Skeletal muscle tissue (tissue), 3 donors: ENCODE measurements at regions not wholly inside any gene's neighbourhood (a gene's known extent, or its start where the extent isn't known, plus 50 kb on each side); places are given as distances from the start of the nearest gene placed in this dataset.

ENCODE experiments used
- H3K27ac ChIP-seq: one replicate; pipeline ENCODE4 v1.7.0; 2013; ENCODE audit warnings: mild to moderate bottlenecking, low read depth, low read length, inconsistent platforms
- H3K27me3 ChIP-seq, 3 donors: one replicate each; pipeline ENCODE4 v1.7.0; 2013; ENCODE audit warnings: low read length in 3 of 3; ENCODE audit not compliant: control insufficient read depth in 3 of 3, insufficient read depth in 3 of 3
- H3K36me3 ChIP-seq, 3 donors: one replicate each; pipeline ENCODE4 v1.7.0; 2013; ENCODE audit warnings: low read length in 3 of 3; ENCODE audit not compliant: control insufficient read depth in 3 of 3, insufficient read depth in 3 of 3
- H3K4me1 ChIP-seq, 3 donors: one replicate each; pipeline ENCODE4 v1.7.0; 2013; ENCODE audit warnings: low read length in 3 of 3, mild to moderate bottlenecking in 3 of 3; ENCODE audit not compliant: control insufficient read depth in 3 of 3, insufficient read depth in 3 of 3
- H3K4me3 ChIP-seq, 3 donors: one replicate each; pipeline ENCODE4 v1.7.0; 2013; ENCODE audit warnings: low read length in 3 of 3
- H3K9ac ChIP-seq, 3 donors: one replicate each; pipeline ENCODE4 v1.7.0; 2013; ENCODE audit warnings: low read length in 3 of 3, mild to moderate bottlenecking in 3 of 3, moderate library complexity in 2 of 3, low read depth in 1 of 3
- H3K9me3 ChIP-seq, 3 donors: one replicate each; pipeline ENCODE4 v1.7.0; 2013; ENCODE audit warnings: low read length in 3 of 3; ENCODE audit not compliant: control insufficient read depth in 3 of 3
- donor health status: Osteomylitis.

GRCh38 chr18:68438983-68439382, 275.9 kb downstream of the TMX3 start:
- no peaks in the 10 kb centered on the region for H3K27me3 ChIP-seq
- no peaks in the 10 kb centered on the region for H3K4me1 ChIP-seq
- no peak overlapping the region for H3K4me3 ChIP-seq
- H3K36me3 ChIP-seq, result no peaks in the 10 kb centered on the region
- H3K27ac ChIP-seq, result no peak overlapping the region
- no peak overlapping the region for H3K9ac ChIP-seq
- H3K9me3 ChIP-seq, result no peaks in the 10 kb centered on the region

DNA sequence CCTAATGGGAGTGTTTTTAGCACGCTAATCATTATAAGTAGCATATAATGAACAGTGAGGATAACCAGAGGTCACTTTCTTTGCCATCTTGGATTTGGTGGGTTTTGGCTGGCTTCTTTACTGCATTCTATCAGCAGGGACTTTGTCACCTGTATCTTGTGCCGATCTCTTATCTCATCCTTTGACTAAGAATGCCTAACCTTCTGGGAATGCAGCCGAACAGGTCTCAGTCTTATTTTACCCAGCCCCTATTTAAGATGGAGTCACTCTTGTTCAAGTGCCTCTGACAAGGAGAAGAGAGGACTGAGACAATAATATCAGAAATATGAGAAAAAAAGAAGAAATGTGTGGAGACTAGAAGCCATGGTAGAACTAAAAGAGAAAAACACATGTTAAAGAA, 276.4 kb downstream of the TMX3 start:
- Histone ChIP-seq H3K4me1 (no peaks in the 10 kb centered on the region), H3K9me3 (no peaks in the 10 kb centered on the region), H3K4me3 (no peak overlapping the region), H3K27me3 (no peaks in the 10 kb centered on the region), H3K27ac (no peak overlapping the region), H3K36me3 (no peaks in the 10 kb centered on the region), H3K9ac (no peak overlapping the region)

DNA sequence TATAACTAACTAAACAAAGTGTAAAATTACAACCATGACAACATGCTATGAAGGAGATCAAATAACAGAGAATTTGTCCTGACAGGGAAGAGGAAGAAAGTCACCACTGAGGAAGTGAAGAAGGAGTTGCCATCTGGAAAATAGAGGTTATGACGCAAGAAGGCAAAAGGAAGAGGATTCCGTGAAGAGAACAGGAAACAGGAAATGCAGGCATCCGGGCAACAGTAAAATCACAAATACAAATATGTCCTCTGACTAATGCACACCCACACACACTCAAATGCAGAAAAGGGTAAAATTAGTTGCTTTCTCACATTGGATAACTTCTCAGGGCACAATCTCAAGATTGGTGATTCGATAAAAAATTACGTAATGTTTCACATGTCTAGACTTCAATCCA, 278.4 kb downstream of the TMX3 start:
- H3K9ac ChIP-seq, result no peak overlapping the region

GRCh38 chr18:68435581-68435980, 279.3 kb downstream of the TMX3 start:
- no peaks in the 10 kb centered on the region for H3K36me3 ChIP-seq
- H3K4me1 ChIP-seq, result no peaks in the 10 kb centered on the region
- H3K9ac ChIP-seq, result no peak overlapping the region
- no peak overlapping the region for H3K4me3 ChIP-seq
- no peaks in the 10 kb centered on the region for H3K9me3 ChIP-seq
- H3K27me3 ChIP-seq, result no peaks in the 10 kb centered on the region
- H3K27ac ChIP-seq, result no peak overlapping the region

More for the DNA sequence above, 278.4 kb downstream of the TMX3 start:
- no peaks in the 10 kb centered on the region for H3K36me3 ChIP-seq
- no peak overlapping the region for H3K4me3 ChIP-seq
- no peaks in the 10 kb centered on the region for H3K27me3 ChIP-seq
- no peaks in the 10 kb centered on the region for H3K9me3 ChIP-seq
- no peak overlapping the region for H3K27ac ChIP-seq
- no peaks in the 10 kb centered on the region for H3K4me1 ChIP-seq

DNA sequence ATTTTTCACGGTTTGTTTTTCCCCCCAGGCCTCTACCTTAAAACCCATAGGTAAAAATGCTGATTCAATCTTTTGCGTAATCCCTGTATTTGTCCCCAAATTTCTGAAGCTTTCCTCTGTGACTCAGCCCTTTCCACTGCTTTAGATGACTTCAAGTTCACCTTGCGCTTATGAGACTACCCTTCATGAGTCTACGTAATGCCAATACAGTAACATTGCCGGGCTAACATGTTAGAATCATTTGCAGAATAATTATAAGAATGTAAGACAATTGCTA, 283.0 kb downstream of the TMX3 start:
- H3K27me3 ChIP-seq, result no peaks in the 10 kb centered on the region
- H3K36me3 ChIP-seq, result no peaks in the 10 kb centered on the region
- no peaks in the 10 kb centered on the region for H3K4me1 ChIP-seq
- H3K9ac ChIP-seq, result no peak overlapping the region
- no peaks in the 10 kb centered on the region for H3K9me3 ChIP-seq
- H3K4me3 ChIP-seq, result no peak overlapping the region
- no peak overlapping the region for H3K27ac ChIP-seq

- Histone ChIP-seq H3K9me3 (no peaks in the 10 kb centered on the region), H3K27me3 (no peaks in the 10 kb centered on the region), H3K4me3 (no peak overlapping the region), H3K4me1 (no peaks in the 10 kb centered on the region), H3K36me3 (no peaks in the 10 kb centered on the region), H3K9ac (no peak overlapping the region), H3K27ac (no peak overlapping the region)
These were observed 283.6 kb downstream of the TMX3 start for GRCh38 chr18:68431111-68431921.

DNA sequence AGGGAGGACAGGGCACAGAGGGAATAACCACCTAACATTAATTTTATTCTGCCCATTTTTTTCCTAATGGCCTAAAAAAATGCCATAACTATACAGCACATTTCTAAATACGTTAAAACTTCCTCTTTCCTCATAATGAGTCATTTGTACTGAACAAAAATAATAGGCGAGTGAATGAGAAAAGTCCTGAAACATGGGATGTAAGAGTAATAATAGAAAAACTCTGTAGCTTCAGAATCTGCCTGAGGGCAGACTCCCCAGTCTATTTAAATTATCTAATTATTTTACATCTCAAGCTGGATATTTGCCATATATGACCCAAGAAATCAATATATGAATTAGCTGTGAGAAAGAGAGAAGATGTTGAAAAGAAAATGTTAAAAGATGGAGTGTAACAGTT, 285.1 kb downstream of the TMX3 start:
- H3K36me3 ChIP-seq, result no peaks in the 10 kb centered on the region
- H3K27ac ChIP-seq, result no peak overlapping the region
- no peaks in the 10 kb centered on the region for H3K9me3 ChIP-seq
- no peaks in the 10 kb centered on the region for H3K27me3 ChIP-seq
- H3K9ac ChIP-seq, result no peak overlapping the region
- no peaks in the 10 kb centered on the region for H3K4me1 ChIP-seq
- H3K4me3 ChIP-seq, result no peak overlapping the region

- Histone ChIP-seq H3K9ac (no peak overlapping the region), H3K4me3 (no peak overlapping the region), H3K4me1 (no peaks in the 10 kb centered on the region), H3K36me3 (no peaks in the 10 kb centered on the region), H3K27ac (no peak overlapping the region), H3K27me3 (no peaks in the 10 kb centered on the region), H3K9me3 (no peaks in the 10 kb centered on the region)
These were observed 285.8 kb downstream of the TMX3 start for GRCh38 chr18:68429111-68429510.

DNA sequence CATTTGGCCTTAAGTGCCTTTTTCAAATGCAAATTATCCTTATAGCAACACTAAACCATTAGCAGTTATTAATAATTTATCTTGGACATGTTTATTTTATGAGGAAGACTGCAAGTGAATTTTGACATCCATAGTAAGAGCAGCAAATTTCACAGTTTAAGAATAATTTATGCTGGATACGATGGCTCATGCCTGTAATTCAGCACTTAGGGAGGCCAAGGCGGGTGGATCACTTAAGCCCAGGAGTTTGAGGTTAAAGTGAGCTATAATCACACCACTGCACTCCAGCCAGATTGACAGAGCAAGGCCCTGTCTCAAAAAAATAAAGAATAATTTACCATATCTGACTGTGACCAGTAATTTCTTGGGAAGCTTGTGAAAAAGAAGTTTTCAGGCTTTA, 286.2 kb downstream of the TMX3 start:
- H3K27ac ChIP-seq, result no peak overlapping the region

GRCh38 chr18:68427951-68428401, 286.9 kb downstream of the TMX3 start:
- H3K9ac ChIP-seq, result no peak overlapping the region
- H3K4me3 ChIP-seq, result no peak overlapping the region
- no peaks in the 10 kb centered on the region for H3K27me3 ChIP-seq
- H3K27ac ChIP-seq, result no peak overlapping the region
- no peaks in the 10 kb centered on the region for H3K4me1 ChIP-seq
- no peaks in the 10 kb centered on the region for H3K9me3 ChIP-seq
- no peaks in the 10 kb centered on the region for H3K36me3 ChIP-seq

More for the DNA sequence above, 286.2 kb downstream of the TMX3 start:
- H3K4me3 ChIP-seq, result no peak overlapping the region
- H3K27me3 ChIP-seq, result no peaks in the 10 kb centered on the region
- H3K36me3 ChIP-seq, result no peaks in the 10 kb centered on the region
- H3K4me1 ChIP-seq, result no peaks in the 10 kb centered on the region
- H3K9ac ChIP-seq, result no peak overlapping the region
- no peaks in the 10 kb centered on the region for H3K9me3 ChIP-seq
